Esophagus muscularis mucosa (tissue), 4 donors: ENCODE measurements at regions not wholly inside any gene's neighbourhood (a gene's known extent, or its start where the extent isn't known, plus 50 kb on each side); places are given as distances from the start of the nearest gene placed in this dataset.

Source experiments
- DNase-seq: peaks from one replicate; pipeline ENCODE4 v3.0.0-alpha.2; 2017; ENCODE audit errors: extremely low spot score
- H3K27ac ChIP-seq, 4 donors: fragments of 200-600 bp; sonication (generic); replicated peaks in 1 of 4; 1 replicate in 3 of 4; 2 replicates in 1 of 4; pipeline ENCODE4 v1.5.1; 2016 to 2019; ENCODE audit warnings: mild to moderate bottlenecking in 1 of 4
- H3K27me3 ChIP-seq, 4 donors: fragments of 200-600 bp; sonication (generic); one replicate each; pipeline versions ENCODE4 v1.5.1 to v1.6.0; 2016 to 2019
- H3K36me3 ChIP-seq, 4 donors: fragments of 200-600 bp; sonication (generic); one replicate each; pipeline ENCODE4 v1.5.1; 2016 to 2019
- H3K4me1 ChIP-seq, 4 donors: fragments of 200-600 bp; sonication (generic); one replicate each; pipeline ENCODE4 v1.5.1; 2016 to 2019
- H3K4me3 ChIP-seq, 4 donors: fragments of 200-600 bp; sonication (generic); 1 replicate in 2 of 4; 2 replicates in 2 of 4; pipeline ENCODE4 v1.5.1; 2016 to 2019; ENCODE audit warnings: mild to moderate bottlenecking in 4 of 4, moderate library complexity in 1 of 4
- H3K9me3 ChIP-seq, 4 donors: fragments of 200-600 bp; sonication (generic); 1 replicate in 3 of 4; 2 replicates in 1 of 4; pipeline ENCODE4 v1.5.1; 2016 to 2019
- CTCF ChIP-seq, 3 experiments: fragments of 200-600 bp in 2 of 3; fragments of 450-650 bp in 1 of 3; sonication (generic) in 2 of 3; IDR thresholded peaks; one replicate each; pipeline ENCODE4 v1.5.1; 2017 to 2019; ENCODE audit warnings: antibody characterized with exemption in 3 of 3, mild to moderate bottlenecking in 2 of 3, moderate library complexity in 1 of 3
- EP300 ChIP-seq: sonication (generic); formaldehyde crosslinking; IDR thresholded peaks from one replicate; pipeline ENCODE4 v1.6.1; 2017; ENCODE audit warnings: antibody characterized with exemption
- POLR2A ChIP-seq: fragments of 450-650 bp; IDR thresholded peaks from one replicate; pipeline ENCODE4 v1.6.1; 2017; ENCODE audit warnings: antibody characterized with exemption, moderate library complexity, mild to moderate bottlenecking, low read depth
- POLR2AphosphoS5 ChIP-seq, 2 donors: sonication (generic); formaldehyde crosslinking; IDR thresholded peaks; one replicate each; pipeline ENCODE4 v1.6.1; 2017; ENCODE audit warnings: antibody characterized with exemption in 2 of 2
- WGBS: methylation state at CpG from one replicate; pipeline ENCODE4 v1.1.5; 2018; 5-methylcytosine and 5-hydroxymethylcytosine counted together
- intact Hi-C: fragments of 100-400 bp; cut with DNase I; formaldehyde crosslinking; loops from one replicate; pipeline ENCODE4 v1.15.1; 2023

- TF ChIP-seq POLR2A (no peak), CTCF (IDR thresholded peaks at IDR 0.05) (no peak), POLR2AphosphoS5 (IDR thresholded peaks at IDR 0.05) (no peak), EP300 (no peak)
- H3K27ac ChIP-seq, result no peak overlapping the region
- peaks cover 0 to 10% (median 0%) of the 10 kb centered on the region in 4 donors for H3K4me1 ChIP-seq
- H3K9me3 ChIP-seq, result no peaks in the 10 kb centered on the region
- H3K27me3 ChIP-seq, result no peaks in the 10 kb centered on the region
- no peak for DNase-seq
- no peak overlapping the region for H3K4me3 ChIP-seq
- intact Hi-C loops, result no loop called here
- 68% methylated on average over 1 of the region's 1 CpG for WGBS
- H3K36me3 ChIP-seq, result no peaks in the 10 kb centered on the region
Measured at GRCh38 chr3:139202959-139203349, 140.9 kb upstream of the MRPS22 start.

GRCh38 chr3:139203752-139204151 is 140.1 kb upstream of the MRPS22 start:
- no peak overlapping the region for H3K27ac ChIP-seq
- H3K27me3 ChIP-seq, result no peaks in the 10 kb centered on the region
- DNase-seq, result peak; percentile 86
- H3K9me3 ChIP-seq, result no peaks in the 10 kb centered on the region
- intact Hi-C loops, result no loop called here
- 95% methylated on average over 2 of the region's 2 CpGs for WGBS
- no peak overlapping the region for H3K4me3 ChIP-seq
- no peaks in the 10 kb centered on the region for H3K36me3 ChIP-seq
- H3K4me1 ChIP-seq, result peaks cover 0 to 10% (median 0%) of the 10 kb centered on the region in 4 donors
- TF ChIP-seq EP300 (no peak), POLR2A (no peak), CTCF (IDR thresholded peaks at IDR 0.05) (no peak), POLR2AphosphoS5 (IDR thresholded peaks at IDR 0.05) (no peak)

GRCh38 chr3:139204728-139205127 is 139.1 kb upstream of the MRPS22 start:
- Histone ChIP-seq H3K4me1 (peaks cover 0 to 6% (median 0%) of the 10 kb centered on the region in 4 donors), H3K27me3 (no peaks in the 10 kb centered on the region), H3K4me3 (no peak overlapping the region), H3K9me3 (no peaks in the 10 kb centered on the region), H3K27ac (no peak overlapping the region), H3K36me3 (no peaks in the 10 kb centered on the region)
- intact Hi-C loops, result no loop called here
- TF ChIP-seq POLR2A, result no peak
- WGBS, result 78% methylated on average over 1 of the region's 1 CpG
- peak; percentile 78 for DNase-seq

DNA sequence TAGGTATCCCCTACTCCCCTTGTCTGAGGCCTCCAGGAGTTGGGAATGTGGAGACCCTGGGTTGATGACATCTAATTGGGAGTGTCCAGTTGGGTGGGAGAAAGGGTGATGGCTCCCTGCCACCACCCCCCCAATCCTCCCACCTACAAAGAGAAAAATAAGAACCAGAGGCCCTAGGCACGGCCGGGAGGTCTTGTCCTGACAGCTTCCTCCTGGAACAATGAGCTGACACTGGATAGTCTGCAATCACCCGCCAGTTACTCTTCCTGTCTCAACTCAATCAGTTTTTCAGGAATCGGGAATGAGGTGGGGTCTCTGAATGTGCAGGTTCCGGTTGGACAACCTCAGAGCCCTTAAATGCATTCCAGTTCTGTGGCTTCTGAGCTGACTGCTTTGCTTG is 129.9 kb upstream of the MRPS22 start:
- peak; percentile 77 for DNase-seq
- intact Hi-C loops, result no loop called here
- TF ChIP-seq CTCF (IDR thresholded peaks at IDR 0.05), result no peak
- no peaks in the 10 kb centered on the region for H3K4me1 ChIP-seq
- H3K36me3 ChIP-seq, result no peaks in the 10 kb centered on the region
- H3K27me3 ChIP-seq, result no peaks in the 10 kb centered on the region
- 63% methylated on average over 5 of the region's 5 CpGs for WGBS
- H3K4me3 ChIP-seq, result no peak overlapping the region
- H3K9me3 ChIP-seq, result peaks cover 0 to 12% (median 6%) of the 10 kb centered on the region in 4 donors
- H3K27ac ChIP-seq, result no peak overlapping the region

DNA sequence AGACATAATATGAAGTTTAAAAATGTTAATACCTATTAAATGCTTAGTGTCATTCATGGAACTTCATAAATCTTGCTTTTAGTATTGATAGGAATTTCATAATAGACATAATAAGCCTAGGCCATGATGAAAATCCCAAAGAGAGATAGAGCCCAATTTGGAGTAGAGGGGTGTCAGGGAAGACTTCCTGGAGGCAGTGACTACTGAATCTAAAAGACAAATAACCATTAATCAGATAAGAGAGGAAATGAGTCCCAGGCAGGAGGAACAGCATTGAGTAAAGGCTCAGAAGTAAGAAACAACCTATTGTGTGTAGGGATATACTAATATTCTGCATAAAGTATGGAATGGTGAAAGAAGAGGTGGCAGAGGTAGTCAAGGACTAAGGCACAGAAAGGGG is 126.9 kb upstream of the MRPS22 start:
- Histone ChIP-seq H3K36me3 (no peaks in the 10 kb centered on the region), H3K4me1 (no peaks in the 10 kb centered on the region), H3K27me3 (no peaks in the 10 kb centered on the region), H3K27ac (no peak overlapping the region), H3K9me3 (peaks cover 0 to 3% (median 2%) of the 10 kb centered on the region in 4 donors), H3K4me3 (no peak overlapping the region)
- no peak for DNase-seq
- TF ChIP-seq POLR2AphosphoS5 (IDR thresholded peaks at IDR 0.05), result no peak
- no peak for TF ChIP-seq EP300
- intact Hi-C loops, result no loop called here

GRCh38 chr3:139217633-139218032 is 126.2 kb upstream of the MRPS22 start:
- no peak for DNase-seq
- no peak overlapping the region for H3K27ac ChIP-seq
- H3K36me3 ChIP-seq, result no peaks in the 10 kb centered on the region
- H3K9me3 ChIP-seq, result no peaks in the 10 kb centered on the region
- 95% methylated on average over 3 of the region's 3 CpGs for WGBS
- no peak for TF ChIP-seq POLR2AphosphoS5 (IDR thresholded peaks at IDR 0.05)
- no peak for TF ChIP-seq CTCF (IDR thresholded peaks at IDR 0.05)
- TF ChIP-seq EP300, result no peak
- TF ChIP-seq POLR2A, result no peak
- intact Hi-C loops, result no loop called here
- no peak overlapping the region for H3K4me3 ChIP-seq
- H3K27me3 ChIP-seq, result no peaks in the 10 kb centered on the region
- no peaks in the 10 kb centered on the region for H3K4me1 ChIP-seq
